GM12878 (cell line): ENCODE measurements at regions not wholly inside any gene's neighbourhood (a gene's known extent, or its start where the extent isn't known, plus 50 kb on each side); places are given as distances from the start of the nearest gene placed in this dataset.

Experiments
- ATAC-seq: fragments of 200-7000 bp; cut with Tn5 transposase; 3 replicates; pipeline ENCODE4 v1.9.1; 2020; ENCODE audit warnings: mild to moderate bottlenecking, moderate library complexity
- BruUV-seq: library from RNA; stranded (reverse); fragments of 400-500 nt; replicated peaks from 2 replicates; lab custom pipeline; 2021; lab: Mats Ljungman, UMichigan
- CTCF ChIA-PET: fragments of 300-600 bp; sonication (Branson Sonifier 250); formaldehyde crosslinking; extraction: SDS; loops from one replicate; lab custom pipeline; 2021; ENCODE audit warnings: inconsistent platforms; lab: Yijun Ruan, JAX
- POLR2A ChIA-PET: fragments of 350-600 bp; formaldehyde crosslinking; extraction: SDS; loops from one replicate; lab custom pipeline; 2021; ENCODE audit warnings: inconsistent platforms; lab: Charles Lee
- RAD21 ChIA-PET: fragments of 300-600 bp; sonication (Branson Sonifier 250); formaldehyde crosslinking; loops from one replicate; lab custom pipeline; 2023; ENCODE audit warnings: antibody characterized with exemption; ENCODE audit not compliant: unreplicated experiment; lab: Charles Lee
- SMC1A ChIA-PET: fragments of 300-600 bp; sonication (Branson Sonifier 250); formaldehyde crosslinking; loops from one replicate; lab custom pipeline; 2023; ENCODE audit not compliant: unreplicated experiment, uncharacterized antibody; lab: Charles Lee
- DNase-seq: peaks from one replicate; pipeline ENCODE4 v3.0.0-alpha.2; 2011; ENCODE audit warnings: low read depth, low spot score
- FAIRE-seq: peaks from 3 replicates; lab custom pipeline; 2011; peaks lifted over from hg19 to GRCh38; lab: Jason Lieb, UNC
- H2AFZ ChIP-seq: 2 replicates; pipeline ENCODE4 v1.6.0; 2011; ENCODE audit warnings: low read depth, low read length, control low read depth; ENCODE audit not compliant: control insufficient read depth
- H3K27ac ChIP-seq: 2 replicates; pipeline ENCODE4 v1.5.1; 2011; ENCODE audit warnings: control low read depth; ENCODE audit not compliant: control insufficient read depth, insufficient read depth
- H3K27me3 ChIP-seq, 2 experiments: replicated peaks in 1 of 2; 2 replicates each; pipeline versions ENCODE4 v1.6.0 to v1.6.1; 2011; ENCODE audit warnings: low read length in 1 of 2; ENCODE audit not compliant: control insufficient read depth in 2 of 2, insufficient read depth in 2 of 2
- H3K36me3 ChIP-seq, 2 experiments: 2 replicates each; pipeline ENCODE4 v1.5.1; 2011; ENCODE audit warnings: low read length in 1 of 2; ENCODE audit not compliant: control insufficient read depth in 2 of 2, insufficient read depth in 2 of 2
- H3K4me1 ChIP-seq: 2 replicates; pipeline ENCODE4 v1.6.1; 2011; ENCODE audit warnings: mild to moderate bottlenecking, low read length, moderate library complexity, mixed read lengths; ENCODE audit not compliant: control insufficient read depth, insufficient read depth
- H3K4me2 ChIP-seq: 2 replicates; pipeline ENCODE4 v1.6.0; 2011; ENCODE audit warnings: control low read depth; ENCODE audit not compliant: control insufficient read depth, insufficient read depth
- H3K4me3 ChIP-seq: fragments of 200-600 bp; sonication (generic); 2 replicates; pipeline ENCODE4 v1.5.1; 2016
- H3K79me2 ChIP-seq: 2 replicates; pipeline ENCODE4 v1.6.0; 2011; ENCODE audit warnings: low read length; ENCODE audit not compliant: control insufficient read depth, insufficient read depth
- H3K9ac ChIP-seq: 2 replicates; pipeline ENCODE4 v1.8.0; 2011; ENCODE audit warnings: low read length, control low read depth, mixed read lengths; ENCODE audit not compliant: control insufficient read depth, insufficient read depth
- H3K9me3 ChIP-seq: replicated peaks from 3 replicates; pipeline ENCODE4 v1.5.1; 2011; ENCODE audit warnings: mild to moderate bottlenecking, low read length; ENCODE audit not compliant: control insufficient read depth, insufficient read depth
- H4K20me1 ChIP-seq: 2 replicates; pipeline ENCODE4 v1.6.0; 2011; ENCODE audit not compliant: control insufficient read depth, insufficient read depth
- ASH2L ChIP-seq: fragments of 300-600, 200-600 bp; sonication (generic); IDR thresholded peaks from 2 replicates; pipeline ENCODE4 v1.6.1; 2017; ENCODE audit warnings: low read depth, mild to moderate bottlenecking, borderline replicate concordance
- BCL11A ChIP-seq: IDR thresholded peaks from 2 replicates; pipeline ENCODE4 v1.6.1; 2011; ENCODE audit warnings: low read depth, low read length
- BHLHE40 ChIP-seq, 2 experiments: fragments of 450-650 bp in 1 of 2; IDR thresholded peaks; 2 replicates each; pipeline ENCODE4 v1.6.1; 2011 to 2017; ENCODE audit warnings: low read depth in 2 of 2, borderline replicate concordance in 1 of 2, improper control_type of control experiment in 1 of 2, low read length in 1 of 2, mild to moderate bottlenecking in 1 of 2
- BMI1 ChIP-seq: fragments of 450-650 bp; IDR thresholded peaks from 2 replicates; pipeline ENCODE4 v1.6.1; 2016; ENCODE audit warnings: mild to moderate bottlenecking, moderate library complexity, borderline replicate concordance
- ESRRA ChIP-seq: IDR thresholded peaks from 2 replicates; pipeline ENCODE4 v1.6.1; 2012; ENCODE audit warnings: mild to moderate bottlenecking, low read length, improper control_type of control experiment
- GATAD2B ChIP-seq: fragments of 450-650 bp; conservative IDR thresholded peaks from 2 replicates; pipeline ENCODE4 v1.6.1; 2017; ENCODE audit warnings: low read depth, mild to moderate bottlenecking, moderate library complexity
- IRF4 ChIP-seq: IDR thresholded peaks from 2 replicates; pipeline ENCODE4 v1.6.1; 2011; ENCODE audit warnings: low read depth, low read length
- JUND ChIP-seq: IDR thresholded peaks from 2 replicates; pipeline ENCODE4 v1.6.1; 2012; ENCODE audit warnings: low read depth, mild to moderate bottlenecking, low read length, improper control_type of control experiment, moderate library complexity
- MXI1 ChIP-seq: fragments of 150-350 bp; IDR thresholded peaks from 2 replicates; pipeline ENCODE4 v1.6.1; 2011; ENCODE audit warnings: low read depth, mild to moderate bottlenecking, inconsistent platforms, low read length, improper control_type of control experiment
- NFYB ChIP-seq: IDR thresholded peaks from 2 replicates; pipeline ENCODE4 v1.6.1; 2011; ENCODE audit warnings: low read depth, mild to moderate bottlenecking, low read length, improper control_type of control experiment, moderate library complexity; ENCODE audit not compliant: insufficient read depth
- NR2C1 ChIP-seq: fragments of 450-650 bp; IDR thresholded peaks from 2 replicates; pipeline ENCODE4 v1.6.1; 2017; ENCODE audit warnings: antibody characterized with exemption, mild to moderate bottlenecking, moderate library complexity
- PAX8 ChIP-seq: fragments of 450-650 bp; IDR thresholded peaks from 2 replicates; pipeline ENCODE4 v1.6.1; 2017; ENCODE audit warnings: mild to moderate bottlenecking, moderate library complexity
- RELA ChIP-seq: fragments of 450-650 bp; IDR thresholded peaks from 2 replicates; pipeline ENCODE4 v1.8.0; 2014; ENCODE audit warnings: borderline replicate concordance; ENCODE audit not compliant: partially characterized antibody
- SKIL ChIP-seq: fragments of 450-650 bp; IDR thresholded peaks from 2 replicates; pipeline ENCODE4 v1.6.1; 2017; ENCODE audit warnings: mild to moderate bottlenecking, low read depth, inconsistent platforms; ENCODE audit not compliant: poor library complexity, severe bottlenecking
- SP1 ChIP-seq: IDR thresholded peaks from one replicate; pipeline ENCODE4 v1.6.1; 2011; ENCODE audit warnings: low read depth, low read length
- TCF12 ChIP-seq: IDR thresholded peaks from 2 replicates; pipeline ENCODE4 v1.6.1; 2011; ENCODE audit warnings: low read depth, mild to moderate bottlenecking, low read length
- ZNF384 ChIP-seq: IDR thresholded peaks from 2 replicates; pipeline ENCODE4 v1.6.1; 2012; ENCODE audit warnings: low read depth, mild to moderate bottlenecking, low read length, improper control_type of control experiment, borderline replicate concordance
- ZNF687 ChIP-seq: fragments of 450-650 bp; IDR thresholded peaks from 2 replicates; pipeline ENCODE4 v1.6.1; 2017; ENCODE audit warnings: mild to moderate bottlenecking, moderate library complexity
- WGBS: methylation state at CpG from one replicate; pipeline ENCODE4 v1.1.6; 2016; ENCODE audit warnings: low lambda C conversion rate; ENCODE audit not compliant: insufficient replicate concordance, insufficient coverage; ENCODE audit errors: missing lambda C conversion rate; 5-methylcytosine and 5-hydroxymethylcytosine counted together
- in situ Hi-C: fragments of 300-500 bp; cut with MboI; formaldehyde crosslinking; loops from 9 replicates; pipeline ENCODE4 v1.14.3; 2018; ENCODE audit warnings: mixed read lengths
- intact Hi-C: fragments of 100-400 bp; cut with micrococcal nuclease; formaldehyde crosslinking; loops from one replicate; pipeline ENCODE4 v1.14.2; 2022; ENCODE audit not compliant: unreplicated experiment

GRCh38 chr3:158920371-158920770 is 118.5 kb downstream of the MFSD1 start (continued):
- no peak for TF ChIP-seq ZNF687
- no peak for TF ChIP-seq PAX8
- TF ChIP-seq NR2C1 = no peak
- no peak for TF ChIP-seq ESRRA
- no peak for TF ChIP-seq MXI1
- TF ChIP-seq BCL11A = no peak
- TF ChIP-seq RELA = no peak
- TF ChIP-seq SP1 = no peak
- no peak for TF ChIP-seq ASH2L
- TF ChIP-seq NFYB = no peak
- no peak for TF ChIP-seq ZNF384

- H3K4me1 ChIP-seq = no peaks in the 10 kb centered on the region
- H3K9ac ChIP-seq = no peak overlapping the region
- H3K4me2 ChIP-seq = no peak overlapping the region
- H4K20me1 ChIP-seq = no peaks in the 10 kb centered on the region
- DNase-seq = no peak
- no peak overlapping the region for H3K4me3 ChIP-seq
- no peaks in the 10 kb centered on the region for H3K9me3 ChIP-seq
- WGBS = 37% methylated on average over 5 of the region's 5 CpGs
- ChIA-PET POLR2A (no interaction called here), CTCF (no interaction called here), RAD21 (no interaction called here), SMC1A (no interaction called here)
- FAIRE-seq = no peak
- H3K79me2 ChIP-seq = no peaks in the 10 kb centered on the region
- H3K27me3 ChIP-seq = no peaks in the 10 kb centered on the region; a peak in 2 of 4 replicates
- H2AFZ ChIP-seq = no peak overlapping the region
- no peaks in the 10 kb centered on the region for H3K36me3 ChIP-seq
- no TSS peak for BruUV-seq
- intact Hi-C loops (no loop called here), in situ Hi-C loops (no loop called here)
- no peak overlapping the region for H3K27ac ChIP-seq
- ATAC-seq = no peak
- TF ChIP-seq ZNF384 (no peak), BCL11A (no peak), JUND (no peak), BHLHE40 (IDR thresholded peaks at IDR 0.05; ENCODE audit: borderline replicate concordance in 1 of 2, low read depth in 2 of 2, low read length in 1 of 2) (no peak), BMI1 (no peak), IRF4 (no peak), GATAD2B (no peak), TCF12 (no peak), SKIL (no peak), NR2C1 (no peak)
These were observed 123.2 kb downstream of the MFSD1 start for GRCh38 chr3:158925021-158925420.
